GM21723 (cell line): ENCODE measurements at regions not wholly inside any gene's neighbourhood (a gene's known extent, or its start where the extent isn't known, plus 50 kb on each side); places are given as distances from the start of the nearest gene placed in this dataset.

ENCODE experiments used
- ATAC-seq: cut with Tn5 transposase; IDR thresholded peaks from one replicate; pipeline ENCODE4 v1.9.1; 2021; ENCODE audit warnings: mild to moderate bottlenecking, moderate library complexity; ENCODE audit not compliant: unreplicated experiment

DNA sequence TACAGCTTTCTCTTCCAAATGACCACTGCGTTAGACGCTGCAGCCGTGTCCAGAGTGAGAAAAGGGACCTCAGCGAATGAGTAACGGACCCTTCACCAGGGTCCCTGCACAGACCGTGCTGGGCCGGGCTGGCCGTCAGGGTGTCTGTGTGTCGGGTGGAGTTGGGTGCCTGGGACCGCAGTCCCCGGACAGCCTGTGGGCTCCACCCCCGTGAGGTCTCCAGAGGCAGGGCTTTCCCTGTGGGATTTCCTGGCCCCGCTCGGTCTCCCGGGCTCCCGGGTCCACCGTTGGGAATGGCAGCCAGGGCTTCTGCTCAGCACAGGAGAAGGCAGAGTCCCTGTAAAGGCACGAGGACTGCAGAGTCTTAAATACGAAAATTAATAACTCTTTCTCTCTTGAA lies 509.7 kb downstream of the TCERG1L start:
- ATAC-seq: no peak

DNA sequence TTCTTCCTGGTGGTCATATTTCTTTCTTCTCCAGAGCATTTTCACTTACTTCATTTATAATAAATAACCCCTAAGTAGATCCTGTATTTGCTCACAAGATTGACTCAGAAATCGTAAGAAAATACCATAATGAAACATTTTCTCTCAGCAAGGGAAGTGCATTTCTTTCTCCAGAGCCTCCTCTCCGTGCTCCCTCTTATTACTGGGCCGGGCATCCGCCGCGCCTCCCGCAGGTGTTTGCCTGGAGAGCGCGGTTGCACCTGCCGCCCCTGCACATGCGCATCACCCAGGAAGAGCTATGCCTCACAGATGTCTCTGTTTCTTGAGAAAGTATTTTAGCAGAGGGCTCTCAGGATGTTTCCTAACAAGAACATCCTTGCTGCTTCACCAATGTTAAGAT lies 509.2 kb downstream of the TCERG1L start:
- no peak for ATAC-seq

DNA sequence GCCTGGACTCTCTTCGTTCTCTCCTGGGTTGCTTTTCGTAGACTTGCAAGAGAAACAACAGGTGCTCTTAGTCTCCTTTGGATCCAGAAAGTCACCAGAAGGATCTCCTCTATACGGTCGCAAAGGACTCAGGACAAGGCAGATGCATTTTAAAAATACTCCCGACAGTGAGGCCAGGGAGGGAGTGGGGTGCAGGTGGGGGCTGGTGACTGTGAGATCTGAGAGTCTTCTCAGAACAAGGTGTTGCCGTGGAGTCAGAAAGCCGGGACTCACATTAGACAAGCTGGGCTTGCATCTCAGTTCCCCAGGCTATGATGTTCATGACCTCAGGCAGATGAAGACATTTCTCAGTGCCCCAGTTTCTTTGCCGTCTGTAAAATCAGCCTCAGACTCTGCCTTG lies 507.2 kb downstream of the TCERG1L start:
- no peak for ATAC-seq

DNA sequence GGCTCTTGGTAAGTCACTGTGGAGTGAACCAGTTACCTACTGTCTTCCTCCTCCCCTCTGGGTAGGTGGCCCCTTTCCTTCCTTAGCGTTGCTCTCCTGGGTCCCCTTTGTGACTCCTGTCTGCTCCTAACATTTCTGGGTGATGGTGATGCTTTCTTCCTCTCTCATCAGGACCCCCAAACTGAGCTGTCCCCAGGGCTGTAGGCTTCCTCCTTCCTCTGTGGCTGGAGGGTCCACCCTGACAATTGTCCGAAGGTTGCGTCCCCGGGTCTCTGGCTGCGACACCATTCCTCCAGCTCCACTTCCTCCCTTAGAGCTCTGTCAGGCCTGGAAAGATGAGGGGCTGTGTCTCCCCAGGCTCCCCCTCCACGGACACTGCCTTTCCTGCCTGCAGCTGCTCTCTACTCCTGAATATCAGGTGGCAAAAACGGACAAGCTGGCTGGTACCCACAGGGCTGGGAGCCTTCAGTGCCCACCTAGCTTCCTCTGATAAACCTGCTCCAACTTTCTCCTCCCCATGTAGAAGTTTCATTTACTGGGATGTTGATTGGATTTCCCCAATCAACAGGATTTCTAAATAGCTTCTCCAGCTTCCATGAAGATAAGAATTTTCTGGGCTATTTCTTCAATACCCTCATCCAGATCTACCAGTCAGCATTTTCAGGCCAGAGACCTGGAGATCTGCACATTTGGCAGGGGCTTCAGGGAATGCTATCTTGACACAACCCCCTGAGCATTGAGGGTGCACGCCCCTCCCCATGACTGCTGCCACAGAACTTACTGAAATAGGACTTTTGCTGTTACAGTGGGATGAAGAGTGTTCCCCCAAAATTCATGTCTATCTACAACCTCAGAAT lies 506.5 kb downstream of the TCERG1L start:
- no peak for ATAC-seq

DNA sequence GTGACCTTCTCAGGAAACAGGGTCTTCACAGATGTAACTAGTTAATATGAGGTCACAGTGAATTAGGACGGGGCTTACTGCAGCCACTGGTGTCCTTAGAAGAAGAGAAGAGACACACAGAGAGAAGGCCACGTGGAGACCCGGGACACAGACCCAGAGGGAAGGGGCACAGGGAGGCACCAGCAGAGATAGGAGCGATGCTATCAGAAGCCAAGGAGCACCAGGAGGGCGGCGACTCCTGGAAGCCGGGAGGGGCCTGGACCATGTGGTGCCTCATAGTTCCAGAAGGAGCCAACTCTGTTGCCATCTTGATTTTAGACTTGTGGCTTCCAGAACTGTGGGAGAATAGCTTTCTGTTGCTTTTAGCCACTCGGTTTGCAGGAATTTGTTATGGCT lies 505.9 kb downstream of the TCERG1L start:
- no peak for ATAC-seq

DNA sequence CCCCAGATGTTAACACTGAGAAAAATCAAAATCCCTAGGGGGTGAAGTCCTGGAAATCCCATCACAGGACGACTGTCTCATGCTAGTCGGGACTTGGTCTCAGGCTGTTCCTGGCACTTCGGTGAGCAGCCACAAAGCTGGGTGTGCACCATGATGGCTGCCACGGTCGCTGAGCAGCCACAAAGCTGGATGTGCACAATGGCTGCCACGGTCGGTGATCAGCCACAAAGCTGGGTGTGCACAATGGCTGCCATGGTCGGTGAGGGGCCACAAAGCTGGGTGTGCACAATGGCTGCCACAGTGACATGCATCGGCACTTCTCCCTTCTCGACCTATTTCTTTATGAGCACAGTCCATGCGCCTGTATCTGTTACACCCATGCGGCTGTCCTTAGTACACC lies 505.1 kb downstream of the TCERG1L start:
- ATAC-seq: no peak

DNA sequence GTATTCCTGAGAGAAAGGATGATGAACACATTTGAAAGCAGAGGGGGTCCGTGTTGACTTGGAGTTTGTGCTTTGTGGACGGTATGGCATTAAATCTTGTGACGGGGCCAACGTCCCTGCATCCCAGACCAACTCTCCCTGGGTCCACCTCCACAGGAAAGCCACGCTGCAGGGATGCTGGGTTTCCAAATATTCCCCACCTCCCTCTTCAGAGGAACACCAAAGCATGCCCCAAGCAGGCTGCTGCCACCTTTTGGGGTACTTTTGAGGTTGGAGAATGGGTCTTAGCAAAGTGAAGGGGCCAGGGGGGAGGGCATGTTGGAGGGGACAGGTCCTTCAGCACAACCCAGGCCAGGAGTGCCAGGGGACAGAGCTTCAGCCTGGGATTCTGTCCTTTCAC lies 504.4 kb downstream of the TCERG1L start:
- no peak for ATAC-seq

DNA sequence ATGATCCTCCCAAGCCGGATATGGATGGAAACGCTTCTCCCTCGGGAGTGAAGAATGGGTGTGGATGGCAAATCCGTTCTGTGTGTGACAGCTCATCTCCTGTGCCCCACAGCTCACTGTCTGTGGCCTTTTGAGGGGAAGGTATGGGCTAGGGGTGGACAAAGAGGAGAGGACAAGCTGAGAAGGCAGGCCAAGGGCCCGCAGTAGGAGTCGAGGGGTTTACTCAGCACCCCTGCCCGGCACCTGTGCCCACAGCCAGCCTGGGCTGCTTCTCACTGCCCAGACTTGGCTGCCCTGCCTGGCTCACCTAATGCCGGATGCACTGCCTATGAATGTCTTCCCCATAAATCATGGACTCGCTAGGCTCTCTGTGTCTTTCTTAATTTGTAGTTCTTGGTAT lies 503.8 kb downstream of the TCERG1L start:
- no peak for ATAC-seq

DNA sequence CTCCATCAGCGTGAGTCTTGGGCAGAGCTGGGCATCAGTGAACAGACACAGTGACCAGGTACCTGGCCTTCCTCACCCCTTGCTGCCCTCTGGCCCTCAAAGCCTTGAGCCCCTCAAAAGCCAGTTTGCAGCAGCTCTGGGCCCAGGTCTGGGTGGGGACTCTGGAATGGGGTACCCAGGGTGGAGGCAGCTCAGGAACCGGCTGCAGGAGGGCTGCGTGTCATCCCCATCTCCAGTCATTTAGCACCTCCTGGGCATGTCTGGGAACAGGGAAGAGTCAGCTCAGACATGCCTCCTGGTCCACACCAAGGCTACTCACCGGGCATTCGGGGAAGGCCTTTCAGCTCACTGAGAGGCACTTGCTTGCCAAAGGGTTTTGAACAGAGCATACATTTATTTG lies 503.3 kb downstream of the TCERG1L start:
- ATAC-seq: no peak

DNA sequence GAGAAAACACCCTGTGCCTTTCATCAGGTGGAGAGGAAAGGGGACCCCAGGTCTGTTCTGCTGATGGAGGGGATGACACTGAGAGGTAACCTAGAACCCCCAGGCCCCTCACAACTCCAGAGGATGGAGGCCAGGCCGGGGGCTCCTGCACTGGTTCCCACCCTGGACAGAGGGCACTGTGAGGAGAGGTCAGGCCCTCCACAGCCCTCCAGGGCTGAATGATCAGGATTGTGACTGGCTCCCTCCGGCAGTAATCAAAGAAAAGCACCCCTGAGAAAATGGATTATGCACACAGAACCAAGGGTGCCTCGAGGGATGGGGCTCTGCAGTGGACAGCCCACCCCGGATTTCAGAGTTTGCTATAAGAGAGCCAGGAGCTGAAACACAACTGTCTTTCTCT lies 502.8 kb downstream of the TCERG1L start:
- no peak for ATAC-seq

DNA sequence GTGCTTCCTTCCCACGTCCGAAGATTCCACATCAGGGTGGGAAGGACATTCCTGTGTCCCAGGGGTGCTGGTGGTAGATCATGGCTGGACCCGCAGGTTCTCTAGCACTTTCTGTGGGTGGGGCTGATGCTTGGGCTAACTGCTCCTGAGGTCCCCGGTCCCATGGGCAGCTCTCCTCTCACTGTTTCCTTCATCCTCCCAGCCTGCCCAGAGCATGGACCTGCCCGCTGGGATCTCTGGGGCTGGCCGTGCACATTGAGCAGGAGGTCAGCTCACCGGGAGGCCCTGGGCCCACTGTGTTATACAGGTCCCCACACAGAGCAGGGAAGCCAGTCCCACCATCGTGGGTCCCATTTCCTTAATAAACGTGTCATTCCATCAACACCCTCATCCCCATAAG lies 502.3 kb downstream of the TCERG1L start:
- no peak for ATAC-seq

DNA sequence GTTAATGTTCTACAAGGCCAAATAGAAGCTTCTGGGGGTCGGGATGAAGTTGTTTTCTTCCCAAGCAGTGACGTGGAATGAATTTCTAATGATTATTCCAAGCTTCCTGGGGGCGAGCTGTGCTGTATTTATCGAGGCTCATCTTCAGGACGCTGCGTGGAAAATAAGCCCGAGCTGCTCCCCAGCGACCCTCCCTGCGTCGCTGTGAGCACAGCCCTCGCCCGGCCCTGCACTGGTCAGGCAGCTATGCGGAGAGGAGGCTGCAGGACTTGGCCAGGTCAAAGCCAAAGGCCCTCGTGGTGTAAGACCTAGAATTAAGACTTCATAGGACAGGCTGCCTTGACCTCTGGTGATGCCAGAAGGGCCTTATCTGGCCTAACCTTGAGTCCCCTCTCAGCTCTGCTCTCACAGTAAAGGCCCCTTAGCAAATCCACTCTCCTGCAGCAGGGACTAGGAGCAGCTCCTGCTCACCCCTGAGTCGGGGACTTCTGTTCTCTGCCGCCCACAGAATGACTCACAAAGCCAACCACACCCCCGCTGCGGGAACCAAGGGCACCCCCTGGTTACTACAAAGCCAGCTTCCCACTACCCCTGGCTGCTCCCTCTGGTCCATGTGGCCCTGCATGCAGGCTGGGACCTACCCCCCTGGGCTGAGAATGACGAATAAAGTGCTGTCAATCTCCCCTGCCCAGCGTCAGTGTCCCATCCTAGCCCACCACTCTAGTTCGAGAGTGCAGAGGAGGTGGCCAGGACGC lies 501.6 kb downstream of the TCERG1L start:
- no peak for ATAC-seq

DNA sequence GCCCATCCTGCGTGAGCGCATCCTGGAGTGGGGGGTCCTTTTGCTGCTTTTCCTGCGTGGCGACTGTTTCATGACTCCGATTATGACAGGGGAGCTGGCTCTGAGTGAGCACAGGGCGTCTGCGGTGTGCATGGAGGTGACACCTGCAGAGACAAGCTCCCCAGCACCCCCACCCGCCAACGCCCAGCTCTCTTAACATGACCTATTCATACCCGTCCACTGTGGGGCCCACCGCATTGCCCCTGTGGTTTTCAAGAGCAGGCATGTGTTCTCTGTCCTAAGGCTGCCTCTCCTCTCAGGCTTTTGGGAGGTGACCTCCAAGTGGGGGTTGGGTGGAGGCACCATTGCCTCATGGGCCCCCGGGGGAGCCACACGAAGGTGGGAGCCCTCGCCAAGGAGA lies 500.7 kb downstream of the TCERG1L start:
- no peak for ATAC-seq

DNA sequence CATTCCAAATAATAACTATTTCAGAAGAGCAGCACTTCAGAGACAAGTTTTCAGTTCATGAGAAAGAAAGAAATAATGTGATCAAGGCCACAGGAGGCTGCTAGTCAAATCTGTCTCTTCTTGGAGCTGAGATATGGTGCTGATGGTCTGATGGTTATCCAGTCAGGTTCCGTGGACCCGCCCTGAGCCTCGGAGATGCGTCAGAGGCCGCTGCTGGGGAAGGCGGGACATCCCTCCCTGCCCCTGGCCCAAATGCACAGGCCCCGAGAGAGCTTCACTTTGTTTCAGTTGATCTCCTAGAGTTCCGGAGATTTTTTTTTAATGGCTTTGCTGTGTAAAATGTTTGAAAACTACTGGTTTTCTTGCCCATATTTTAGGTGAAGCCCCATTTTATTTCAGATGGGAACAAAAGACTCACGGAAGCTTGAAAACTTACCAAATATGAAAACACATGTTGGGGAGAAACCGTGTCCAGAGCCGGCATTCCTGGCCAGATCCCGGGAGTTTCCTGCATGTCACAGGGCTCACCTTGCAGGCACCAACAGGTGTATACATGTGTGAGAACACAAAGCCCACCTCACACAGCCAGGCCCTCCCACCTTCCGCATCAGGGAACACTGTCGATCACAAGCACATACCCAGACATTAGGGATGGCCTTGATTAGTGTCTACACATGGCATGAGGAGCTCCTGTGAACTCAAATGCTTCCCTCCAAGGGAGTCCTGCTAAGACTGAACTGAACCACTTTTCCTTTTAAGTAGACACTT lies 499.0 kb downstream of the TCERG1L start:
- ATAC-seq: no peak

DNA sequence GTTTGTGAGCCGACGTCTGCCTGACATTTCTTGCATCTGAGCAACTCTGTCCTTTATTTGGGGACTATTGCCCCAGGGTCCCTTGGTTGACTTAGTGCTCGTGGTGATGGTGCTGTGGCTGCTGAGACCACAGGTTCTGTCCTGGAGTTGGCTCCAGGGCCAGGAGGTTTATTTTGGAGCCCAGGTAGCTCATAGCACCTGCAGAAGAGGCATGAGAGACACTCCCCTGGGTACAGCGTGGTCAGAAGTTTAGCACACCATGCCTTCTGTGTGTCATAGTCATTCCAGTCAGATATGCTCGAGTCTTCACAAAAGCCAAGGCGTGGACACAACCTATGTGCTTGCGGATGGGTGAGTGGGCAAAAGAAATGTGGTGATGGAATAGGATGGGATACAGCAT lies 496.9 kb downstream of the TCERG1L start:
- no peak for ATAC-seq

DNA sequence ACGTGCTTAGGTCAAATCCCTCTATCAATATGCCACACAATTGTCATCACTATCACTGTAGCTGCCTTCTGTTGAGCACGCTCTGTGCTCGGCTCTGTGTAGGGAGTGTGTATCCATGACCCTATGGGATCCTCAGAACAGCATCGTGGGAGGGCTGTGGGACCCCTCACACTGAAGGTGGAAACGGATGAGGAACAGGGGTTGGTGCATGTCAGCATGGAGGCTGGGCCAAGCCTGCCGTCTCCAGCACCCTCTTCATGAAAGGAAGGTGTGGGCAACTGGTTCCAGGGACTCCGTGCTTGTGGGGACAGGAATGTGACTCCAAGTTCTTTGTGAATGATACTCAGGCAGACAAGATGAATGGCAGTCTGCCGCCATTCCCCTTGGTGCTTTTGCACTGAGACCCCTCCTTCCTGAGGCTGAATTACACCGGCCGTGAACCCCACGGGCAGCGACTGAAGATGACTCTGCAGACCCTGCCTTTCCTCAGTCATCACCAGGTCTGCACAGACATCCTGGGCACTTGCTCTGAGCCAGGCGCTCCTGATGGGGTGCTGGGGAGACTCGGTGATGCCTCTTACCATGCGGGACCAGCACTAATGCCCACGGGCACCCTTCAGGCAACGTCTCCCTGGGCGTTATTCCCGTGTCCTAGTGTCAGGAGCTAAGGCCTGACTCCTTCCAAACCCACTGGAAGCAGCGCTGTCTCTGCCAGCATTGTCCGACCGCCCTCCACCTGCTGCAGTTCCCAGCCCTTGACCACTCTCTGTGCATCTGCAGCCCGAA lies 495.2 kb downstream of the TCERG1L start:
- no peak for ATAC-seq

DNA sequence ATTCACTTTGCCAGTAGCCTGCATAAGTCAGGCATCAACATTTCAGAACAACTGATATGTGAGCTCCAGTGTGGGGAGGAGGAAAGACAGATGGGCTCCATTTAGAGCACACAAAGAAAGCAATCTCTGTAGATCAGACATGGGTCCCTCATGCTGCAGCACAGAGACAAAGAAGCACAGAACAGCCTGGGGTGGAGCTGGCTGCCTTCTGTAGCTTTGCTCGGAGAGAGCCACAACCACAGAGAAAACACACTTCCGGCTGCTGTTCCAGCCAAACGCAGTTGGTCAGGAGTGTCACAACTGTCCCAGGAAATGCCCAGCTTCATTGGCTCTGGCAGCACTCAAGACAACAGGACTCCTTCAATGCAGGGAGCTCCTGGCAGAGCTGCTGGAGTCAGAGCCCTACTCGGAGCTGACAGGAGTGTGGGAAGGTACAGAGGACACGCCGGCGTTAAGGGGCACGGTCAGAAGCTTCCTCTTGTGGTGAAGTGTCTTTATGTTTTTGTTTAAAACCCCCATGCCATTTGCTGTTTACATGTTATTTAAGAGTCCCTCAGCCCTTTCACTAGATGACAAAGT lies 494.4 kb downstream of the TCERG1L start:
- ATAC-seq: no peak

DNA sequence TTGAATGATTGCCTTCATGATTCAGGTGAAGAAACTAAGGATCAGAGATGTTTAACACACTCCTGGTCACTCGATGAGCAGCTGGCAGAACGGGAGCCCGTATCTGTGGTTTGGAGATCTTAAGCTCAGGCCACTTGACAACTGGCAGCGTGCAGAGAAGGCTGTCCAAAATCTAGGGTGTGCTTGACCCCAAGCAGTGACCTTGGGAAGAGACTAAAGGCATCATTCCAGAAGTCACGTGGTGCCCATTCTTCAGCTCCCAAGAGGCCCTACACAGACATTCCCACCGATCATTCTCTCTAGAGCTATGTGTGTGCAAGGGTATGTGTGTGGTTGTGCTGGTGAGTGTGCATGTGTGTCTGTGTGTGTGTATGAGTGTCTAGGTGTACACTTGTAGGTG lies 493.8 kb downstream of the TCERG1L start:
- ATAC-seq: no peak

DNA sequence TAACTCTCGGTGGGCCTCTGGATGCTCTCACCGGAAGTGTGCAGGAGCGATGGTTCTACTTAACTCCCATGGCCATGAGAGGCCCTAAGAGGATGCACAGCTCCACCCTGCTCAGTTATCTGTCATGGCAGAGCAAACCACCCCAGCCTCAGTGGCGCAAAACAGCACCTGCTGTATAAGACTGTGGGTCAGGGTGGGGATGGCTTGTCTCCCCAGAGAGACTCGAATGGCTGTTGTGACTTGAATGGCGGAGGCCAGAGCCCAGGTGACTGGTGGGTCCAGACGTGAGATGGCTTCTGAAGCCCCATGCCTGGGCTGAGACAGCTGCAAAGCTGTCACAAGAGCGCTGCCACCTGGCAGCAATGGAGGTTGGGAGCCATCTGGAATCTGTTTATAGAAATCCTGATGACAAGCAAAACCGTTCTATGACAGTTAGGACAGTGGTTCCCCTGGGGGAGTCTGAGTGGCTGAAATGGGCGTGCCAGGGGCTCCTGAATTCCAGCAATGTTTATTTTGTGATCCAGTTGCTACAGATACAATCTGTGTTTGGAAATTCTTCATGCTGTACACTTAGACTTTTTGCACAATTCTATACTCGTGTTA lies 490.5 kb downstream of the TCERG1L start:
- no peak for ATAC-seq
